GM18870 (cell line): ENCODE measurements at regions not wholly inside any gene's neighbourhood (a gene's known extent, or its start where the extent isn't known, plus 50 kb on each side); places are given as distances from the start of the nearest gene placed in this dataset.

Experiments used
- ATAC-seq: cut with Tn5 transposase; IDR thresholded peaks from one replicate; pipeline ENCODE4 v1.9.1; 2021; ENCODE audit warnings: moderate library complexity; ENCODE audit not compliant: unreplicated experiment

DNA sequence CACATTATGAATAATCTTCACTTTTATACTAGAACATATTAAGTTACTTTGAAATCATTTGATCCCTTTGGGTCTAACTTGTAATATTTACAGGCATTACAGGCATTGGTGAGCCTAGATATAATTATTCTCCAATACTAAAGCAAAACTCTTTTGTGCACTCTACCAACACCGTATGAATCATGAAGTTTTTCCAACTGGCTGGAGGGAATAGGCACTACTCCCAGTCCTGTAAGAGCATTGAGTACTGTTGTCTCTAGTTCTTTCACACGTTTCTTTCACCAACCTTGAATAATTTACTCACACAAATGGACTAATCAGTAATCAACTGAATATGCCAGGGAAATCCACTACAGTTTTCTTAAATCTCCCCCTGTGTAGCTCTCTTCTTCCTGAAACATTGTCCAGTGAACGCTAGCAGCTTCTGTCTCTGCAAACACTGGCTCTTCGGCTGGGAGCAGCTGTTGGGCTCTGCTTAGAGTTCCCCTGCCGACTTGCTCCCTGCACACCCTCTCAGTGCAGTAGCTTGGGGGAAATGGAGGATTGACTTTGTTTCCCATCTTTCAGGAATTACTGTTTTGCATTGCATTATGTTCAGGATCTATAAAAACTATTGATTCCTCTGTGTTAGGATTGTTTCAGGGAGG, 476.7 kb downstream of the RFC3 start:
- no peak for ATAC-seq

DNA sequence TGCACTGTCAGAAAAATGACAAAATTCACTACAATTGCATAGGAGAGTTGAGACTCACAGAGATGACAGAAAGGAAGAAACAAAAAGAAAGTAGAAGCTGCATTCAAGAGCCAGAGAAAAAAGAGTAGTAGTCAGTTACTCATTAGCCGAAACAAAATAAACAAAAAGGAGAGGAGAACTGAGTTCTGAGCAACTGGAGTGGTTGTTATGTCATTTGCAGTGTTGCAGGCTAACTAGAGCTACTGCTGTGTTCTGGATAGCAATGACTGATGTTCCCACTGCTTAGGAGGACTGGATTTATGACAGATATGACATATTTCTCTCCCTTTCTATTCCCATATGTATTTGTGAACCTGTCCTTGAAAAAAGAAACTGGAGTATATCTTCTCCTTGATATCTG, 482.6 kb downstream of the RFC3 start:
- ATAC-seq, result no peak

DNA sequence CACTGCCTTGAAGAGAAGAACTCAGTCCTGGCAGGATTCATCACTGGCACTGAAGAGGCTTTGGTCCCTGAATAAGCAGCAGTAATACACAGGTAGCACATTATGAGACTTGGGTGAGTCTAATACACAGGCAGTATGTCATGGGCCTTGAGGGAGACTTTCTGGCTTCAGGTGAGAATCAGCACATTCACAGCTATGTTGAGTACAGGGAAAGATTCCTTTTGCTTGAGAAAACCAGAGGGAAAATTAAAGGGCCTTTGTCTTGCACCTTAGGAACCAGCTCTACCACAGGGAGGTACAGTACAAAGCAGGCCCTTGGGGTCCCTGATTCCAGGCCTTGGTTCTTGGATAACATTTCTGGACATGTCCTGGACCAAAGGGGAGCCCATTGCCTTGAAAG, 484.6 kb downstream of the RFC3 start:
- no peak for ATAC-seq

DNA sequence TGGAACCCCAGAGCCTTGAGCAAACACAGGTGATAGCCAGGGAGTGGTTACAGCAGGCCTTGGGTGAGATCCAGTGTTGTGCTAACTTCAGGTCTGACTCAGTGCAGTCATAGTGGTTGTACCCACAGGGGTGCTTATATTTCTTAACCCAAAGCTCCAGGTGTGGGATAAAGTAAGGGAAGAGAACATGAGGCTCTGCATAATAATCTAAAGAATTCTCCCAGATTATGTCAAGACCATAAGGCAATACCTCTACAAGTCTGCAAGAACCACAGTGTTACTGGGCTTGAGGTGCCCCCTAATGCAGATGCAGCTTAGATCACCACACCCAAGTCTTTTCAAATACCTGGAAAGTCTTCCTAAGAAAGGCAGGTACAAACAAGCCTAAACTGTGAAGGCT, 485.4 kb downstream of the RFC3 start:
- no peak for ATAC-seq

DNA sequence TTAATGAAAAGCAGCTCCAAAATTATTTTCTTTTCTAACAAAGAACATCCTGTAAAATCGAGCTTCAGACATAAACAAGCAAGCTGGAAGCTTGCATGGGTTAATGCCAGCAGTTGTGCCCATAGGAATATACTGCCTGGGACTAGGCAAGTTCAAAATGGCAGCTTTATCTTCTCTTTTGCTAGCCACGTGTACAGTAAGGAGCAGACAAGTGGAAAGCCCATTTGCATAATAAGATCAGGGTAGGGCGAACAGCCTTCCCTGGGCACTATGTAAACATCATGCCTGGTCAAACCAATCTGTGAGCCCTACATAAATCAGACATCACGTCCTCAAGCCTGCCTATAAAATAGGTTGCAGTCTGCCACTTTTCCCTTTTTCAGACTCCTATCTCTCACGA, 489.7 kb downstream of the RFC3 start:
- ATAC-seq, result no peak

DNA sequence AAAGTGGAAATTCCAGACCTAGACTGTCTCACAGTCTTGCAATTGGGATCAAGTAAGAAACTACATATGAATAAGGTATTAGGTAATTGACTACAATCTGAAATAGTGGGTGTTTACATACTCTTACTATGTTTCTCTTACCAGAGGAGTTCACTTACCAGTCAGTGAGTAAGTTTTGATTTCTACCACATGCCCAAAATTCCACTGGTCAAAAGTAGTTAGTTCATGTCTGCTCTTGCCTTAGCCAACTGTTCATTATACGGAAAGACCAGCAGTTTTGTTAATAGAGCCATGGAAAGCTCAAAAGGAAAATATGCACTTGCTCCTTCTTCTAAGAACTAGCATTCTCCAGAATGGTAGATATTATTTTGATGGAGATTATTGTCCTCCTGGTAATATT, 490.8 kb downstream of the RFC3 start:
- no peak for ATAC-seq

DNA sequence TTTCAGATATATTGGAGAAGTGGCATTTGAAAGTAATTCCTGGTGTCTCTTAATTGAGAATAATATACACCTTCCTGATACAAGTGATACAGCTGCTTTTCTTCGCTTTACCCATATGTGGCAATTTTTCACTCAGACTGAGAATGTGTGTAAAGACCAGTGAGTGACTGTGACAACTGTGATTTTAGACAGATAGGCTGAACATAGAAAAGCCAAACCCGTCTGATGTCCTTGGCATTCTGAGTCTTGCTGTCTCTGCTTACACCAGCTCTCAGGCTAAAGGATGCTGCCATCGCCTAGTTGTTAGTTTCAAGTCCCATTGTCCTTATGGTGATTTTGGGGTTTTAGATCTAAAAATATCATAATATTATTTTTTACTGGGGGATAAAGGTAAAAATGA, 492.6 kb downstream of the RFC3 start:
- no peak for ATAC-seq

DNA sequence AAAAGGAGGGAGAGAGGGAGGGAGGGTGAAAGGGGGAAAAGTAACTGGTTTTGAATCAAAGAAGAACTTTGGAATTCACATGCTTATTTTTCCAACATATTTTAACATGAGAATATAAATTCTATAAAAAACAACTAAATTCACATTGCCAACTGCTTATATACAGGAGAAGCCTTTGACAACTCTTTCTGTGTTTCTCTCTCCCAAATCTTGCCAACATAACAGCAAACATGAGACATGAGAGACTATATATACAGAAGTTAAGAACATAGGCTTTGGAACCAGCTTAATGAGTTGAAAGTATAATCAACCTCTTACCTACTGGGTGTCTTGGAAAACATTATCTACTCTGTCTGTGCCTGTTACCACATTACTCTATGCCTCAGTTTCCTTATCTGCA, 493.3 kb downstream of the RFC3 start:
- ATAC-seq, result no peak

DNA sequence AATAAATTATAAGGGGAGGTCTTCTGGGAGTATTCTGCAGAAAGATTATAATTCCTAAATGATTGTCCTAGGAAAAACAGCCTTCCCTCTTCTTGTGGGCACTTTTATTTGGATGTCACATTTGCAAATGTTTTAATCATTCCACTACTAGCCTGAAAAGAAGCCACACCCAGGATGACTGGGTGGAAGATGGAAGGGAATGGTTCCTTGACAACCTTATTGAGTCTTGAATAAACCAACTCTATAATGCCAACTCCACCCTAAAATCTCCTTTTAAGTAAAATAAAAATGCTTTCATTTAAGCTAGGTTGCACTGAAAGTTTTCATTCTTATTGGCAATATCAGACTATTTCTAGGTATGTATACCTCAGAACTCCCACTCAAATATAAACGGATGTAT, 494.6 kb downstream of the RFC3 start:
- no peak for ATAC-seq

DNA sequence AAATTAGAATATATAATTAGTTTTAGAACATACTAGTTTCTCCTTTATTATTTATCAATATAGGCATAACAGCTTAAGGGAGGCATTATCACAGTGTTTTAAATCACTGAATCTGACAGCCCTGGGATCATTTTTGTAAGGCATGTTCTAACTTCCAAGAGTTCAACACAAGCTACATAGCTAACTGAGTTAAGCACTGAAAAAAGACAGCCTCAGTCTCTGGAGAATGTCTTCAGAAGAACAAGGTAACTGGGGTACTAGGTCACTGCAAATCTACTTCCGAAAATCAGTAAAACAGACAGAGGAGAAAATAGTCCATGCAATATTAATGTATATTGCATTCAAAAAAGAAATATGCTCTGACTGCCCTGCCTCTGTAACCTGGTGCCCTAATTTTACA, 502.1 kb downstream of the RFC3 start:
- no peak for ATAC-seq

DNA sequence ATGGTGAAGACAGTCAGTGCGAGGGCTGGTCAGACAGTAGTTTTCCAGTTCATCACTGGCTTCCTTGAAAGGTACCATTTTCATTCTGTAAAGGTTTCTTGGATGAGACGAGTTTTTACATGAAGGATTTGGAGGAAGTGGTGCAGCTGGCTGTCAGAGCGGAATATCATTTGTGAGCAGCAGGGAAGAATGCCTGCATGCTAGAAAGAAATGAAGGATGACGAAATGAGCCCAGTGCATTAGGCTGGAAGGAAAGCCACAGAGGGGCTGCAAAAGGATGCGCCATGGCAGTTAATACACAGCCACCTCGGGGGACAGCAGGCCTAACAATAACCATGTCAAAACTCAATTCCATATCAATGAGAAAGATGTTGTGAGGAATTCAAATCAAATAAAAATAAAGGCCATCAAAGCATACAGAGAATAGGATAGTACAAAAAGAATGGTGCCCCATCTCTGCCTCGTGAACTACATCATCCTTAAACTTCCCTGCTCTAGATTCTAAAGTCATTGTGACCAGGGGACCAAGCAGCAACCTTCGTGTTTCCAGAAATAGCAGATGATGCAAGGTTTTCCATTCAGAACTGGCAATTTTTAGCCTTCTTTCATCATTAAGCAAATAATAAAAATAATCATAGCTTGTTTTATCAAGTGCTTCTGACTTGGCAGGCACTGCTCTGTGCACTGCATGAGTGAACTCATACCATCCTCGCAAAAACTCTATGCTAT, 504.2 kb downstream of the RFC3 start:
- ATAC-seq, result no peak

DNA sequence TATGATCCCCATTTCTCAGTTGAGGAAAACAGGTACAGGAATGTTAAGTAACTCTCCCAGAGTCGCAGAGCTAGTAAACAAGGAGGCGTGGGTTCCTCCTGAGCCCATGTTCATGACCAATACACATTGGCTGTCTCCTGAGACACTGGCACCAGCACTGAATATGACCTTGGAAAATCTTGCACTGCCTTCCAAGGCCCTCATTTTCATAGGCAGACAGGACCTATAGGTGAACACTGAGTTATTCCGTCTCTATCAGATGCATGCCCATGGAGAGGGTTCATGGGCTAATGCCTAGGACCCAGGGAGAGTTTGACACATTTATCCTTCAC, 504.8 kb downstream of the RFC3 start:
- no peak for ATAC-seq

DNA sequence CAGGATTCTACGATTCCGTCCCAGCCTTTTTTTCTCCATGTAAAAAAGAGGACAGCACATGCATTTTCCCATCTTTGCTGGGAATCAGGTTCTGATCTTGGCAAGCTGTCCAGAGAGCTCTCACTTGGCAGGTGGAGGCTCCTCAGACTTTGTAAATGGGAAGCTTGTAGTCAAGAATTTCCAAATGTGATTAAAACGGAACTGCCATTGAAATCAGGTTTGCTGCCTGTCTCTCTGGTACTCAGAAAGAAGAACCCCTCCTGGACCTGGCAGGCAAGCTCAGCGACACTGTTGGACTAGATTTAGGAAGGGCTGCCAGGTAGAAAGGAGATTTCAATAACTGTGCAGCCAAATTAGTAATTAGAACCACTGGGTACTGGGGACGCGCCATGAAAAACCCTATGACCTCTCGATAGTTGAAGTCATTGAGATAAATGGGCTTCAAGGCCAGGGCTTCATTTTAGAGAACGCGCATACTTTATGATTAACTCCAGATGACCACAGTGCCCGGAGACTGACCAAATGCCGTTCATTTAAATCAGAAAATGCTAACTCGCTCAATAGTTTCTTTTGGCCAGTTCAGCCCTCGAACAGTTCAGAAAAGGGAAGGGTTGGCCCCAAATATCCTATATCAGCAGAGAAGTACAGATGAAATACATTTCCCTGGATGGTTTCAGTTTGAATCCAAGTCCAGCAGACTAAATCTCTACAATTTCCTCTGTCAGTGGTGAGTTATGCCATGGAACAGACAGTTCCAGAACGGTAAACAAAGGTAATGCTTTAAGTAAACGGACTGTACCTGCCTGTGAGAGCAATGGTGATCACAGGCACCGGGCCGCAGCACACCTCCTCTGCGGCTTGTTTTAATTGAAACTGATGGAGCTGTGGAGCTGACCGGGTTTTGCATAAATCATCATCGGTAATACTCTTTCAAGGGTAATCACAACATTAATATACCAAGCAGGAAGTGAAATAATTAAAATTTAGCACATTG, 517.4 kb downstream of the RFC3 start:
- no peak for ATAC-seq

DNA sequence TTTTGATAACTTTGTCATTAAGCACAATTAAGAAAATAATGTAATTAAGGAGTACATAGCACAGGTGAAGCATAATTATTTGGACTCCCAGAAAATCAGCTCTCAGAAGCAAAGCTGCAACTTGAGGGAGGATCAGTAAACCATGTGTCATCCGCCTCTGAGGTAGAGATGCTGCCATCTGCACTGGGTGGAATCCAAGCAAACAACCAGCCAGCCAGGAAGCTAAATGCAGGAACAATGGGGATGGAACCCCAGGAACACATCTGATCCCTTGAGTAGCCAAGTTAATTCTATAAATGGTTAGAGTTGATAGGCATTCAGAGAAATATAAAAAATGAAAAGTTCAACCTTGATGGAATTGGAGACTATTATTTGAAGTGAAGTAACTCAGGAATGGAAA, 520.2 kb downstream of the RFC3 start:
- no peak for ATAC-seq

DNA sequence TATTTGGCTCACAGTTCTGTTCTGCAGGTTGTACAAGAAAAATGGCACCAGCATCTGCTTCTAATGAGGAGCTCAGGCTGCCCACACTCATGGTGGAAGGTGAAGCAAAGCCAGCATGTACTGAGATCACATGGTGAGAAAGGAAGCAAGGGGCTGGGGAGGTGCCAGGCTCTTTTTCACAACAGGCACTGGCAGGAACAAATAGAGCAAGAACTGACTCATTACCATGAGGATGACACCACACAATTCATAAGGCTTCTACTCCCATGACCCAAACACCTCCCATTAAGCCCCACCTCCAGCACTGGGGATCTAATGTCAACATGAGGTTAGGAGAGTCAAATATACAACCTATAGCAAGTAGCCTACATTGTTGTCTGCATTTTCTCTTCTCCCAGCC, 522.6 kb downstream of the RFC3 start:
- ATAC-seq, result no peak

DNA sequence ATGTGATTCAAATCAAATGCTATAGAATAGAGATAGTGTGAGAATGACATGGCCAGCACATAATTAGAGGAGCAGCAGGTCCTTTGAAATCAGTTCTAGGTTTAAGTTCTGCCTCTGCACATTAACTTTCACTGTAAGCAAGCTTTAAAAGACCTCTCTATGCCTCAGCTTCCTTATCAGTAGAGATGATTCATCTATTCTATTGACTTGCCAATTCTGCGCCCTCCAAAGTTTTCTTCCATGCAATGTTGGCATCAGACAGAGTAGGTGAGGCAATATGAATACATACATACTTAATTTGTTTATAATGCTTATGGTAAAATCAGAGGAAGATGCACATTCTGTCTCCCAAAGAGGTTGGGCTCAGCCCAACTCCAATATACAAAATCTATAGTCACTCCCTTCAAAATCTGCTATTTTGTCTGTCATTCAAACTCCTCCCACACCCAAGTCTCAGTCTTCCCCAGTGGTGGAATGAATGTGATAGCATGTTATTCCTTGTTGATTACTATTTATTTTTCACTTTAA, 525.5 kb downstream of the RFC3 start:
- no peak for ATAC-seq

DNA sequence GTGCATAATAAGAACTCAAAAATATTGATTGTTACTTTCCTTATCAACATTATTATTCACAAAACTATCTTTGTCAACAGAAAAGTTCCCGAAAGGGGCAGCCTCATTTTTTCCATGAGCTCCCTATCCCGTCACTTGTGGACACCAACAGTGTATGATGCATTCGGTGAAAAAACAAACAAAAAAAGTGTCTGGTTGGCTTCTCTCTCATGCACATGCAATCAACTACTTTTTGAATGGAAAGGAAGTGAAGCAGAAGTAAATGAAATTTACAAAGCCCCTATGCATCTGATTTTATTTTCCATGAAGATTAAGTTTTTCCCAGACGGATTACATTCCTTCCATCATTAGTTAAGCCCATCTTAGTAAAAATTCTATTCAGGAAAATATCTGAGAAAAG, 526.9 kb downstream of the RFC3 start:
- no peak for ATAC-seq

DNA sequence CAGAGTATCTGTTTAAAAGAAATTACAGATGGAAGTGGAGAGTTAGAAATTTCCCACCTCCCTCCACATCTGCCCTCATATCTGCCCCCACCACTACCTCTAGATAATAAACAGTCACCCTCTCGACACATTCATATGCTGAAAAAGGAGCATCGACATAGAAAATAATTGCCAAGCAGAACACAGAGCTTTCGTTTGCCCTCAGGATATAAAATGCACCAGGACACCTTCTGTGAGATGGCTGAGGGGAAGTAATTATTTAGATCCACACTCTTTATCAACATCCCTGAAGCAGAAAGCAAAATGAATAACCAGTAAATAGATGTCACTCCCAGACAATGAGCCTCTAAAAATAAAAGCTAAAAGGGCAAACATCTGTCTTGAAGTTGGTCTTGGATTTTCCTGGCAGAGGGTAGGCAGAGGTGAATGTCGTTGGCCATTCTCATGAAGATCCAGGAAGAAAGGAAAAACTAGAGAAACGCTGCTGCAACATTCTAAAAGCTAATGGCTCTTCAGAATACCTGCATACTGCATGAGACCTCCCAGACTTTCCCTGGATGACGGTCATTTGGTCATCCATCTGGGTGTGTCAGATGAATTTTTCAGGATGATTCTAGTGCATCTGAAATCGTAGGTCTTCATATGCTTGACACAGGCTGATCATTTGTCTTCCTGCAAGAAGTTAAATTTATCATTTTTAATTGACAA, 527.5 kb downstream of the RFC3 start:
- ATAC-seq, result no peak

DNA sequence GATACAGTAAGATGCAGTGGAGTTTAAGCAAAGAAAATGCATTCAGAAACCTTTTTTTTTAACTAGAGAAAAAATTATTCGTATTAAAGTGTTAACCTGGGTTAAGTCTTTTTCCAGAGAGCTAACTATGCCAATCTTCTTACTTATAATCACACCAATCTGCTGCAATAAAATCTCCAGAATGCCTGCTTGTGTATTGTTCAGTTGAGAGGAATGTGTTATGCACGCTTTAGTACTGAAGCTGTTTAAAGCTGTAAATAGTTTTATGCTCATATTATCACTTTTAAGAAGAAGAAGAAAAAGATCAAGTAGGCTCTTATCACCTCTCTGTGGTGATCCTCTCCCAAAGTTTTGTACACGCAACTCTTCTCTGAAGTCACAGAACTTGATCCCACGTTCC, 528.7 kb downstream of the RFC3 start:
- no peak for ATAC-seq

DNA sequence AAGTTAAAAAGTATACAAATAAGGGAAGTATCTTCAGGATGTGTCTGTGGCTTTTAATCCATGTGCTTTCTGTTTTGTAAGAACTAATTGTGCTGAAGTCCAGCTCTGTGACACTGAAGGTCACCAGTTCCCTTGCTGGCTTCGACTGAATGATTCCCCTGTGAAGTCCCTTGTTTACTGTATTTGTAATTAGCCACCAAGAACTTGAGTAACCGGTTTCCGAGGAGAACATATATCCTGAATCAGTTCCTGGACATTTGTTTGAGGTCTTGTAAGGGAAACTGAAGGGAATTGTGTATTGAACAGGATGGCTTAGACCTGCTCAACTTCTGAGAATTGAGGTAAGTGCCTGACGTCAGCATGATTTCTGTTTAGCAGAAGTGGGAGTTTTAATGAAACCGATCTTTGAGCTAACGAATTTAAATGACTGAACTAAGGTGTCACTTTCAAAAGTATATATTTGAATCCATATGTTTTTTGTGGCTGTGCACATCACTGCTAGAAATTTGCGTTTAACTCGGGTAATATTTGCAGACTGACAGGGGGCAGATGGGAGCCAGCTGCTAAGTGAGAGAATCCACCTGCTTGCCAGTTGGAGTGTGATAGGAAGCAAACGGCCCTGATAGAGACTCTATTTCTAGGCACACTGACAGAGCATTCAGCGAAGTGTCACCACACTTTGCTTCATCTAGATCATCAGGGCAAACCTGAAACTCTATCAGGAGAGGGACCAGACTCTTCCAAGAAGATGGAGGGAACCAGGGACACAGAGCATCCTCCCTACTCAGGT, 530.0 kb downstream of the RFC3 start:
- ATAC-seq, result no peak
